Right lobe of liver (tissue), 4 donors: ENCODE measurements at regions not wholly inside any gene's neighbourhood (a gene's known extent, or its start where the extent isn't known, plus 50 kb on each side); places are given as distances from the start of the nearest gene placed in this dataset.

Source experiments
- CTCF ChIP-seq, 4 donors: fragments of 200-600 bp in 3 of 4; fragments of 450-650 bp in 1 of 4; IDR thresholded peaks; one replicate each; pipeline versions ENCODE4 v1.5.1 to v1.8.0; 2016 to 2022; ENCODE audit warnings: antibody characterized with exemption in 4 of 4, mild to moderate bottlenecking in 2 of 4
- POLR2A ChIP-seq: fragments of 450-650 bp; IDR thresholded peaks from one replicate; pipeline ENCODE4 v1.6.1; 2017; ENCODE audit warnings: antibody characterized with exemption, mild to moderate bottlenecking
- donor health status: DM: no; HTN: no; CAD: no.
- donor health status: DM: no; HTN: no; CAD: no.
- donor health status: DM: no; HTN: yes; CAD: no.

DNA sequence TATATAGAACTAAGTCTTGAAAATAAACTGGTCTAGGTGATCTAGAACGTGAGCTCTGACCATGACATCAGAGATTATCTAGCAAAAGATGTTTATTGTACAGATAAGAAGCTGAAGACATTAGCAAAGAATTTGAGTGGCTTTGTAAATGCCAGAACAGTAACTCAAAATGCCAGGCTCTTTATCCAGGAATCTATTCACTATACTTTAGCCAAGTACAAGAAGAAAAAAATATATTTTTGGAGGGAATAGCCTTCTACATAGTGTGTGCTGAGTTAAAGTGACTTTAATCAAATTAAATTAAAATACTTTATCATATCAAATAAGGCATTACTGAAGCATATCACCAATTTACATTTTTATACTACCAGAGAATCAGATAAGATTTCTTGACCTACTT, 132.6 kb upstream of the ITGA1 start:
- TF ChIP-seq CTCF (IDR thresholded peaks at IDR 0.05) (no peak), POLR2A (no peak)
